GM18498 (cell line): ENCODE measurements at regions not wholly inside any gene's neighbourhood (a gene's known extent, or its start where the extent isn't known, plus 50 kb on each side); places are given as distances from the start of the nearest gene placed in this dataset.
"Not testable (repeated sequence)": the region's sequence is repeated elsewhere in the genome, so short reads cannot be mapped to it uniquely, and the experiment has no call there.

Experiments
- ATAC-seq: cut with Tn5 transposase; IDR thresholded peaks from one replicate; pipeline ENCODE4 v1.9.1; 2021; ENCODE audit warnings: mild to moderate bottlenecking, moderate library complexity; ENCODE audit not compliant: unreplicated experiment

- ATAC-seq: no peak
Measured at GRCh38 chr1:213759359-213760181, 228.2 kb upstream of the PROX1 start.

- ATAC-seq: no peak
Measured at GRCh38 chr1:213761845-213762407, 225.8 kb upstream of the PROX1 start.

- ATAC-seq: no peak
Measured at GRCh38 chr1:213767683-213768082, 220.1 kb upstream of the PROX1 start.

GRCh38 chr1:213772128-213773063 lies 215.4 kb upstream of the PROX1 start:
- no peak for ATAC-seq

GRCh38 chr1:213773975-213774374 lies 213.8 kb upstream of the PROX1 start:
- ATAC-seq: no peak

- no peak for ATAC-seq
Measured at GRCh38 chr1:213776969-213777368, 210.8 kb upstream of the PROX1 start.

GRCh38 chr1:213779228-213779627 lies 208.5 kb upstream of the PROX1 start:
- ATAC-seq: no peak

- ATAC-seq: no peak
Measured at GRCh38 chr1:213782941-213783672, 204.7 kb upstream of the PROX1 start.

GRCh38 chr1:213783893-213784292 lies 203.9 kb upstream of the PROX1 start:
- ATAC-seq: no peak

GRCh38 chr1:213786683-213787082 lies 201.1 kb upstream of the PROX1 start:
- no peak for ATAC-seq

- no peak for ATAC-seq
Measured at GRCh38 chr1:213790565-213790964, 197.2 kb upstream of the PROX1 start.

- no peak for ATAC-seq
Measured at GRCh38 chr1:213793482-213794067, 194.2 kb upstream of the PROX1 start.

- no peak for ATAC-seq
Measured at GRCh38 chr1:213796525-213796924, 191.2 kb upstream of the PROX1 start.

- ATAC-seq: not testable (repeated sequence)
Measured at GRCh38 chr1:213808288-213808687, 179.5 kb upstream of the PROX1 start.

- no peak for ATAC-seq
Measured at GRCh38 chr1:213817156-213817555, 170.6 kb upstream of the PROX1 start.

GRCh38 chr1:213820362-213821149 lies 167.2 kb upstream of the PROX1 start:
- ATAC-seq: no peak

GRCh38 chr1:213821175-213821942 lies 166.4 kb upstream of the PROX1 start:
- no peak for ATAC-seq

GRCh38 chr1:213821943-213822334 lies 165.8 kb upstream of the PROX1 start:
- no peak for ATAC-seq

GRCh38 chr1:213826891-213827290 lies 160.9 kb upstream of the PROX1 start:
- no peak for ATAC-seq
